AG04450 (cell line): ENCODE measurements at regions not wholly inside any gene's neighbourhood (a gene's known extent, or its start where the extent isn't known, plus 50 kb on each side); places are given as distances from the start of the nearest gene placed in this dataset.

Experiments
- CTCF ChIA-PET: fragments of 300-600, 350-600 bp; formaldehyde crosslinking; extraction: SDS; loops from one replicate; lab custom pipeline; 2022; ENCODE audit warnings: antibody characterized with exemption, inconsistent platforms; lab: Charles Lee
- POLR2A ChIA-PET: fragments of 350-600 bp; formaldehyde crosslinking; extraction: SDS; loops from one replicate; lab custom pipeline; 2021; ENCODE audit warnings: antibody characterized with exemption, inconsistent platforms; lab: Yijun Ruan, JAX
- DNase-seq: peaks from one replicate; pipeline ENCODE4 v3.0.0-alpha.2; 2011; ENCODE audit warnings: low read depth, low spot score
- H3K27ac ChIP-seq: one replicate; pipeline ENCODE4 v1.5.1; 2012; ENCODE audit warnings: low read depth, low read length, control low read depth
- H3K27me3 ChIP-seq: one replicate; pipeline ENCODE4 v1.6.0; 2012; ENCODE audit warnings: low read length; ENCODE audit not compliant: control insufficient read depth, insufficient read depth
- H3K4me3 ChIP-seq: 2 replicates; pipeline ENCODE4 v1.5.1; 2011; ENCODE audit warnings: mild to moderate bottlenecking, low read depth, low read length, control low read depth
- H3K9me3 ChIP-seq: 2 replicates; pipeline ENCODE4 v1.5.1; 2012; ENCODE audit warnings: low read length; ENCODE audit not compliant: control insufficient read depth, insufficient read depth
- CTCF ChIP-seq: IDR thresholded peaks from 2 replicates; pipeline ENCODE4 v1.5.1; 2011; ENCODE audit warnings: low read depth, low read length, control low read depth, inconsistent platforms

DNA sequence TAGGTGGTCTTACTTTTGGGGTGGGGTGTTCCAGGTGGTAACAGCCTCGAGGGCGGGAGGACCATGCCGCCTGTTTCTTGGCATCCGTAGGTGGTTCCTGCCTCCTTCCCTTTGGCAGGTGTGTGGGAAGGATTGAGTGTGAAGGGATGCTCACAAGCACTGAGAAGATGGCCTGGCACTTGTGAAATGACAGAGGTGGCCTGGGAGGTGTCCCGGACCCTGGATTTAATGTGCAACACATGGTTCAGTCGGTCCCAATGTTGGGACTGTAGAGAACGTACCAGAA lies 165.8 kb upstream of the FOXF1 start:
- H3K27ac ChIP-seq = peak overlapping the region; percentile 94
- no peak for DNase-seq
- no peak overlapping the region for H3K4me3 ChIP-seq
- H3K9me3 ChIP-seq = peaks cover 9% of the 10 kb centered on the region
- CTCF ChIA-PET = interaction anchor here (1.1 kb wide), 1 partner anchor 176 kb away, joined by 3 read pairs; no protein-coding TSS in a partner anchor
- POLR2A ChIA-PET = no interaction called here
- no peaks in the 10 kb centered on the region for H3K27me3 ChIP-seq
- TF ChIP-seq CTCF = no peak

GRCh38 chr16:86344881-86345280 lies 165.4 kb upstream of the FOXF1 start:
- TF ChIP-seq CTCF = no peak
- Histone ChIP-seq H3K4me3 (no peak overlapping the region), H3K27me3 (no peaks in the 10 kb centered on the region), H3K9me3 (peaks cover 9% of the 10 kb centered on the region), H3K27ac (no peak overlapping the region)
- POLR2A ChIA-PET = no interaction called here
- DNase-seq = no peak
- CTCF ChIA-PET = interaction anchor here (1.1 kb wide), 1 partner anchor 175 kb away, joined by 3 read pairs; no protein-coding TSS in a partner anchor

DNA sequence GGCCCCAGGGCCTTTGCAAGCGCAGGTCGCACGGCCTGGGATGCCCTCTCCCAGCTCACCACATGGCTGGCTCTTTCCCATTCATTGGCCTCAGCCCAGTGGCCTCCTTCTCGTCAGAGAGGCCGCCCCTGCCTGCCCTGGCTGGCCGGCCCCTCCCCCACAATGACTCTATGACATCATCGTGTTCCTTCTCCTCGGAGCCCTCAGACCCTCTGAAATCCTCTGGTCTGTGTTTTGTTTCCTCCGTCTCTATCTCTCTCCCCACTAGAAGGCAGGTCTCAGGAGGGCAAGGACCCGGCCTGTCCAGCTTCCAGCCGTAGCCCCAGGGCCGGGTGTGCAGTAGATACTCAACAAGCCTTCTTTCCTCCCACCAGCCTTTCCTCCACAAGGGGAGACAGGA lies 164.8 kb upstream of the FOXF1 start:
- CTCF ChIA-PET = no interaction called here
- Histone ChIP-seq H3K27ac (no peak overlapping the region), H3K9me3 (peaks cover 8% of the 10 kb centered on the region), H3K27me3 (no peaks in the 10 kb centered on the region), H3K4me3 (no peak overlapping the region)
- DNase-seq = no peak
- POLR2A ChIA-PET = no interaction called here
- TF ChIP-seq CTCF = no peak

- ChIA-PET POLR2A (no interaction called here), CTCF (no interaction called here)
- Histone ChIP-seq H3K9me3 (peaks cover 4% of the 10 kb centered on the region; the same call in 1 of the 2 replicates), H3K4me3 (no peak overlapping the region), H3K27ac (no peak overlapping the region), H3K27me3 (no peaks in the 10 kb centered on the region)
- no peak for TF ChIP-seq CTCF
- no peak for DNase-seq
These were observed 164.3 kb upstream of the FOXF1 start for GRCh38 chr16:86346034-86346433.

DNA sequence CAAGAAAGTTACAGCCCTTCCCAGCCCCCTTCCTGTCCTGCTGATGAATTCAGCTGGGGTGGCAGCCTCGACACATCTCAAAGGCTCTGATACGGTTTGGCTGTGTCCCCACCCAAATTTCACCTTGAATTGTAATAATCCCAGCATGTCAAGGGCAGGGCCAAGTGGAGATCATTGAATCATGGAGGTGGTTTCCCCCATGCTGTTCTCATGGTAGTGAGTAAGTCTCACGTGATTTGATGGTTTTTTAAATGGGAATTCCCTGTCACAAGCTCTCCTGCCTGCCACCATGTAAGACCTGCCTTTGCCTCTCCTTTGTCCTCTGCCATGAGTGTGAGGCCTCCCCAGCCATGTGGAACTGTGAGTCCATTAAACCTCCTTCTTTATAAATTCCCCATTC lies 163.2 kb upstream of the FOXF1 start:
- DNase-seq = no peak
- H3K27ac ChIP-seq = no peak overlapping the region
- H3K4me3 ChIP-seq = no peak overlapping the region
- H3K9me3 ChIP-seq = no peaks in the 10 kb centered on the region; the same call in 1 of the 2 replicates
- no peaks in the 10 kb centered on the region for H3K27me3 ChIP-seq
- no peak for TF ChIP-seq CTCF
- POLR2A ChIA-PET = no interaction called here
- CTCF ChIA-PET = no interaction called here
